ENCODE measurements at regions not wholly inside any gene's neighbourhood (a gene's known extent, or its start where the extent isn't known, plus 50 kb on each side); places are given as distances from the start of the nearest gene placed in this dataset.

- H3K27ac ChIP-seq, result peak overlapping the region in 1 of 3 donors; percentile 16
- no peak overlapping the region for H3K4me3 ChIP-seq
- no peaks in the 10 kb centered on the region for H3K27me3 ChIP-seq
- intact Hi-C loops (cut with DNase I), result no loop called here
- DNase-seq (no peak), ATAC-seq (peak in 1 of 4 donors; percentile 9)
- no peaks in the 10 kb centered on the region for H3K36me3 ChIP-seq
- H3K4me1 ChIP-seq, result no peaks in the 10 kb centered on the region
- H3K9me3 ChIP-seq, result no peaks in the 10 kb centered on the region
- WGBS (ENCODE audit: insufficient coverage, low coverage, low lambda C conversion rate, missing lambda C conversion rate), result 92% methylated on average over 4 of the region's 7 CpGs
- TF ChIP-seq POLR2A (IDR thresholded peaks at IDR 0.05) (no peak), CTCF (IDR thresholded peaks at IDR 0.05) (no peak)
Measured at GRCh38 chr1:235024711-235025421, 103.8 kb downstream of the TOMM20 start.

GRCh38 chr1:235023711-235024439, 104.8 kb downstream of the TOMM20 start:
- intact Hi-C loops (cut with DNase I), result no loop called here
- 32% methylated on average over 6 of the region's 10 CpGs for WGBS (ENCODE audit: insufficient coverage, low coverage, low lambda C conversion rate, missing lambda C conversion rate)
- DNase-seq (peak in 1 of 3 donors; percentile 34), ATAC-seq (peak; percentile 52 to 72 (median 66))
- peak overlapping the region in 1 of 3 donors; percentile 16 for H3K27ac ChIP-seq
- H3K4me1 ChIP-seq, result no peaks in the 10 kb centered on the region
- H3K27me3 ChIP-seq, result no peaks in the 10 kb centered on the region
- no peak overlapping the region for H3K4me3 ChIP-seq
- TF ChIP-seq CTCF (IDR thresholded peaks at IDR 0.05) (no peak), POLR2A (IDR thresholded peaks at IDR 0.05) (no peak)
- no peaks in the 10 kb centered on the region for H3K9me3 ChIP-seq
- no peaks in the 10 kb centered on the region for H3K36me3 ChIP-seq

- DNase-seq (peak in 1 of 3 donors; percentile 33), ATAC-seq (no peak)
- WGBS (ENCODE audit: insufficient coverage, low coverage, low lambda C conversion rate, missing lambda C conversion rate), result 83% methylated on average over 8 of the region's 13 CpGs
- no peaks in the 10 kb centered on the region for H3K9me3 ChIP-seq
- TF ChIP-seq POLR2A (IDR thresholded peaks at IDR 0.05) (no peak), CTCF (IDR thresholded peaks at IDR 0.05) (no peak)
- H3K27me3 ChIP-seq, result no peaks in the 10 kb centered on the region
- intact Hi-C loops (cut with DNase I), result no loop called here
- no peaks in the 10 kb centered on the region for H3K4me1 ChIP-seq
- no peak overlapping the region for H3K4me3 ChIP-seq
- no peak overlapping the region for H3K27ac ChIP-seq
- no peaks in the 10 kb centered on the region for H3K36me3 ChIP-seq
Measured at GRCh38 chr1:235022981-235023710, 105.5 kb downstream of the TOMM20 start.

GRCh38 chr1:235022341-235022980, 106.2 kb downstream of the TOMM20 start:
- ATAC-seq (no peak), DNase-seq (peak in 1 of 3 donors; percentile 30)
- H3K36me3 ChIP-seq, result no peaks in the 10 kb centered on the region
- no peaks in the 10 kb centered on the region for H3K4me1 ChIP-seq
- intact Hi-C loops (cut with DNase I), result no loop called here
- no peaks in the 10 kb centered on the region for H3K27me3 ChIP-seq
- no peak overlapping the region for H3K27ac ChIP-seq
- 61% methylated on average over 10 of the region's 12 CpGs for WGBS (ENCODE audit: insufficient coverage, low coverage, low lambda C conversion rate, missing lambda C conversion rate)
- no peak for TF ChIP-seq POLR2A (IDR thresholded peaks at IDR 0.05)
- TF ChIP-seq CTCF (IDR thresholded peaks at IDR 0.05), result no peak
- H3K9me3 ChIP-seq, result no peaks in the 10 kb centered on the region
- no peak overlapping the region for H3K4me3 ChIP-seq
